GM18517 (cell line): ENCODE measurements at regions not wholly inside any gene's neighbourhood (a gene's known extent, or its start where the extent isn't known, plus 50 kb on each side); places are given as distances from the start of the nearest gene placed in this dataset.

Source experiments
- ATAC-seq: cut with Tn5 transposase; IDR thresholded peaks from one replicate; pipeline ENCODE4 v1.9.1; 2021; ENCODE audit warnings: mild to moderate bottlenecking, moderate library complexity; ENCODE audit not compliant: unreplicated experiment

DNA sequence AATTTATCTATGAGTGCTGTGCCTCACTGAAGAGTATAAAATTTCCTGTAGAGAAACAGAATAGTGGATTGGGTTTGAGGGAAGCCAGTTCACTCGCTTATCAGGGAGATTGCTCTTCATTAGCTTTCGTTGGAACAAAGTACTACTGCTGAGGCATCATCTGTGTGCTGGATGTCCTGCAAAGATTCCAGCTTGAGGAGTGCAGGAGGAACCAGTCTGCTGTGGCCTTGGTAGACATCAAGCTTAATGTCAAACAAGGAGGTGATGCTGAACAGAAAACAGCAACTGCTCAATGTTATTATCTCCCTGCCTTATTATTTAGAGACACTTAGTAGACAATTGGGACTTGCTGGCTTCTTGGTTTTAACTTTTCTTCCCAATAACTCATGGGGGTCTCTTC is 297.5 kb upstream of the DPH6 start:
- no peak for ATAC-seq

DNA sequence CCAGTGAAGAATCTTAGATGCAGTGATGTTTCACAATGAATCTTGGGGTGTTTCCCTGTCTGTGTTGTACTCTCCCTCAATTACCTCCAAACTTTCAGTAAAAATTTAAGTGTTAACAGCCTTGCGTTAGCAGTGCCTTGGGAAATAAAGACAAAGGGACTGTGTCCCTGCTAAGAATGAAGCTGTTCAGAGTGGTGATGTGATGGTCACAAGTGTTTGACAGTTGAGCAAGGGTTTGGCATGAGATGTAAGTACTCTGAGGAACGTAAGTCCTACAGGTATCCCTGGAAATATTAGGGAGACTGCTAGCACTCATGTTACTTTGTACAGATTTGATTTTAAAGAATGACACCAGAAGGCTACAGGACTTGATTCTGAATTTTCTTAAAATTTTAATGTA is 304.3 kb upstream of the DPH6 start:
- no peak for ATAC-seq

DNA sequence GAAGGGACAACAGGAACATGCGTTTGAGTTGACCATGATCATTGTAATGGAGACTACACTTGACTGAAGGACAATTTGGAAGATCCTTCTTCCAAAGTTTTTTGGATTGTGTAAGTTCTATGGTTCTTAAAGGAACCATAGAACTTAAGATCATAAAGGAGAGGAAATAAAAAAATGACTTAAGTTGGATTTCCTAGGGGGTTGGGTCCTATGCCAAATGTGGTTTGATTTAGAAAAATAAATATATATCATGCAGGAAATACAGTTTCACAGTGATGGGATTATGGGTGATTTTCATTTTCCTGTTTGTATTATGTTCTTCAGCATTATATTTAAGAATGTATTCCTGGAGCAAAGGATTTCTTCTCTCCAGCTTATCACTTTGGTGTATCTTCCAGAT is 305.5 kb upstream of the DPH6 start:
- no peak for ATAC-seq

DNA sequence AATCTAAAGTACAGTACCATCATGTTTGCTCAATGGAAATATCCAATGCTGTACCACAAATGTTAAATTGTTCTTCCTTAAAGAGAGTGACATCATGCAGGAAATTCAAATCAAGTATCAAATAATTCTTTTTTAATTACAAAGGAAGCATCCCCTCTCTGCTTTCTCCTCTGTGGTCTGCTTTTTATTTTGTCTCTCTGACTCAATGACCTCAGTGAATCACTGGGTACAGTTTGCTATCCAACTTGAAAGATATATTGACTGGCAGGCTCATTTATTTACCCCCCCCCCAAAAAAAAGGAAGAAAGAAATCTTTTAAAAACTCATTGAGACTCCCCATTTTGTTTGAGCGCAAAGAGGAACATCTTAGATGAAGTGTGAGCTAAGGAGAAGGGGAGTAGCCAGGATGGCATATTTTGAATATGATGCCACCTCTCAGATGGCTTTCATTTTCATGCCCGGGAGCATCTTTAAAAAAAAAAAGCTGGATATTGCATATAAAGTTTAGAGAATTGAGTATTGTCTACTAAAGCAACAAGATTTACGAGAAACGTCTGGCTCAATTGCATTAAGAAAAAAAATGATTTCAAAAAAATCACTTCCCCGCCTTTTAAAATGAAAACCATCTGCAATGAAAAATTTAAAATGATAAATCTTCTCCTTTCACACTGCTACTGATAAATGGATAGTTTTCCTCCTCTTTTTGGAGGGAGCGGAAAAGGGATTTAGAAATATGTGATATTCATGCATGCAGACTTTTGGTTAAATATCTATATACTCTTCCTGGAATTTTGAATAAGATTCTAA is 307.1 kb upstream of the DPH6 start:
- ATAC-seq: no peak

DNA sequence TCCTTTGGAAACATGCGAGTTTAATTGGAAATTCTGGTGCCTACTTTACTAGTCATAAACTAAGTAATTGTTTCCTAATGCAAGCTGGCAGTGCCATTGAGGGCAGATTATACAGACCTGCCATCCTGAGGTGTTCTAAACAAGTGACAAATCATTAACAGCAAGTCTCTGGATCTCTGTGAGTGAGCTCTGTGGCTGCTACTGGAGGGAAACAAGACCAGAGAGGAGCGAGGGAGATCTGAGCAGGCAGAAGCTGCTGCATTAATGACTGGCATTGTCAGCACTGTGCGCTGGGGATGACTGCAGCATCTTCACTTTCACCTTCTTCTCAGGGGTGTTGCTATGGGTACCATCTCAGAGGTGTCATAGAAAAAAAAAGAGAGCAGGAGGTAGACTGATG is 308.4 kb upstream of the DPH6 start:
- ATAC-seq: no peak

DNA sequence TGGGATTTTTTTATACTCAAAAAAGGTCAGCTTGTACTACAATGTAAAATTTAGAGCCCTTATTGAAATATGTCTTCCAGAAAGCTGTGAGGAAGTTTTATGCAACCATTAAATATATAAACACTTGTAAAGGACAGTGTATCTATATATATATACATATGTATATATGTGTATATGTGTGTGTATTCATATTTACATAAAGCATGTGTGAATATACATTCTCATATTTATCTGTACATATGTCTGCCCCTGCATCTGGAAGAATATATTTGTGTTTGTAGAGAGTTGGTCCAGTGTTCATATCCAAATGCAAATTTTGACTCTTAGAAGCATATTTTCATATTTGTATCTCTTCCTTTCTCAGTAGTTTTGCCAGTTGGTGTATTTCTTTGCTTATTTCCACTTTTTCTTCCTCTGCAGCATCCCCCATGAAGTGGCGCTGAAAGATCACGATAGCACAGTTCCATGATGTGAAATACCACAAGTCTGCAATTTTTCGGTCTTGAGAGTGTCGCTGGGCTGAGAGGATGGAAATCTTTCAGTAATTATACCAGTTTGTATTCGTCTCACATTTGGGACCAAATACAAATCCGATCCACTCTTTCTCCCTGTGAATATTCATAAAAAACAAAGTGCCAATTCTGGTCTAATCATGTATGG is 311.7 kb upstream of the DPH6 start:
- no peak for ATAC-seq

DNA sequence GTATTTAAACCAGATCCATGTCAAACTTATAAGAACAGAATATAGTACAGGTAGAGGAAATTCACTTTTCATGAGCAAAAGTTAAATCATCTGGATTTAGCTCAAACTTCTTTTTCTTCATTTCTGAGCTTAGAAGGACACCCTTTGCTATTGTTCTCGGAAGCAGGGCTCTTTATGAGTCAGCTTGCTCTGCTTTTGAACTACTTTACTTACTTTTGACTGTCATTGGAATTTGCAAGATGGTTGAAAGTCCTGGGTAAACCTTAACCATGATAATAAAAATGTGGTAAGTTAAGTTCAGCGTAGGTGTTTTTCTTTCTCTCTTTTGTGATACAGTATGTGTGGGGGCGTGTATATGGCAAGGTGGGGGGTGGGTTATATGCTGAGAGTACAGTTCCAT is 312.7 kb upstream of the DPH6 start:
- ATAC-seq: no peak

DNA sequence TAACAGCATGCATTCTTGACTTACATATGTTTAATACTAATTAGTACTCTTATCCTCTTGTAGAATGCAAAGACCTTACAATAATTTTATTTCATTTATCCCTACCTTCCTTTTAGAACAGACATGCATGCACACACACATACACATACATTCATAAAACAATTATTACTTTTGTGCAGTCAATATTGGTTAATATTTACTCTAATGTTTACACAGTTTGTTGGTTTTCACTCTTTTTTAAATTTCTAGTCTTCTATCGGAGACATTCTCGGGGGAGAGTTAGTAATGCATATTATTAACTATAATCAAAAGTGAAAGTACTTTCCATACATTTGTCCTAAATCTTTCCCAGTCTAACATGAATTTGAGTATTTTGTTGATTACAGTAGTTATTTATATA is 317.7 kb upstream of the DPH6 start:
- ATAC-seq: no peak

DNA sequence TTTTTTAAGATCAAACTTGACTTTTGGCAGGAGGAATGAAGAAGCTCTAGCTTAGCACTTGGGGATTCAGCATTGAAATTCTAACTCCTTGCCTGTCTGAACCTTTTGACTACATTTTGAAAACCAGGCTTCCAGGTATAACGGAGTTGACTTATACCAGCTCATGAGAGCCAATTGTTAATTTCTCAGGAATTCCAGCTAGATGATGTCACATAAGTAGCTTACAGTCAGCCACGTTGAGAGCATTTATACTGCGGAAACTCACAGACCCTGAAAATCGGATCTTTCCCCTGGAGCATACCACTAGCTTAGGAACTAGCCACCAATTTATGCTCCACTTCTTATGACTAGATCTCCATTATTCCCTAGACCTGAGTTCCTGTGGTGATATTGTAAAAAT is 321.4 kb upstream of the DPH6 start:
- no peak for ATAC-seq

DNA sequence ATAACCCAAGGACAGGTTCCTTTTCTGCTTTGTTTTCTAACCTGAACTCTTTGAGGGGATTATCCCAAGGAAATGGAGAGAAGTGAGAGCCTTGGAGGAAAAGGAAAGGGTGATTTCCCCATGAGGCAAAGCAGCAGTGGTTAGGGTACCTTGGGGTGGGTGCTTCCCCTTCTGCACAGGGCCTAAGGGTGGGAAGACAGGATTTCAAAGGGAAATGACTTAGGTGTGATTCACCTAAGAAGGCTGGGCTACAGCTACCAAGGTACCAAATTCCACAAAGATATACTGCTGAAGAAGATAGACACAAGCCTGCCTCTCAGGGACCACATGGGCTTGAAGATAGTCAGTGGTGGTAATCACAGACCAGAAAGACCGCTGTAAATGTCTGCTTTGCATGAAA is 325.3 kb upstream of the DPH6 start:
- ATAC-seq: no peak

DNA sequence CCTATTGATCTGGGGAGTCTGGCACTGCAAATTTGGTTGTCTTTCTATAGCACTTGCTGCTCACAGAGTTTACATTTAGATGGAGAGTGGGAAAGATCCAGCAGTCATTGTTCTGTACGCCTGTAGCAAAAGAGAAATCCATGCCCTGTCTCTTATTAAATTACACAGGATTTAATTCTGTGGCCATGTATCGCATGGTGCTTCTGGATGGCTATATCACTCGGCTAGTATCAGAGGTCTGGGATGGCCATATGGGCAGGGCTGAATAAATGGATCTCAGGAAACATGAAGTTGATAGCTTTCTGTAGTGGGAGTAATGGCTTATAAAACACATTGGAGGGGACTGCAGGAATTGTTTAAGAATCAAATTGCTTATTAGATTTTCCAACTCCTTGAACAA is 325.8 kb upstream of the DPH6 start:
- no peak for ATAC-seq

DNA sequence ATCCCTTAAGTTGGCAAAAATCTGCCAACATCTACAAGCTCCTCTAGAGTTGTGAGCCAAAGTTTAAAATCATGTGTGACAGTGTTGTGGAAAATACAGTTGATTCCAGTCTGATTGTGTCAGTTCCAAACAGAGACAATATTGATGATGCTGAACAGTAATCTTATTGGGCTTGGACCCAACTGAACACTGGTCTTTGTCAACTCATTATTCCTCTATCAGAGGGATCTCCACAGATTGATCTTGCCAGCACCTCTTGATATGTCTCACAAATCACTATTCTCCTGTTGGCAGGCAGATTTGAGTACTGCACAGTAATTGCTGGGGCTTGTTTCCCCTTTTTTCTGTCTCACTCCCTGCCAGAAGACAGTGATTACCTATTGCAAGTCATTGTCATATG is 326.6 kb upstream of the DPH6 start:
- ATAC-seq: no peak

DNA sequence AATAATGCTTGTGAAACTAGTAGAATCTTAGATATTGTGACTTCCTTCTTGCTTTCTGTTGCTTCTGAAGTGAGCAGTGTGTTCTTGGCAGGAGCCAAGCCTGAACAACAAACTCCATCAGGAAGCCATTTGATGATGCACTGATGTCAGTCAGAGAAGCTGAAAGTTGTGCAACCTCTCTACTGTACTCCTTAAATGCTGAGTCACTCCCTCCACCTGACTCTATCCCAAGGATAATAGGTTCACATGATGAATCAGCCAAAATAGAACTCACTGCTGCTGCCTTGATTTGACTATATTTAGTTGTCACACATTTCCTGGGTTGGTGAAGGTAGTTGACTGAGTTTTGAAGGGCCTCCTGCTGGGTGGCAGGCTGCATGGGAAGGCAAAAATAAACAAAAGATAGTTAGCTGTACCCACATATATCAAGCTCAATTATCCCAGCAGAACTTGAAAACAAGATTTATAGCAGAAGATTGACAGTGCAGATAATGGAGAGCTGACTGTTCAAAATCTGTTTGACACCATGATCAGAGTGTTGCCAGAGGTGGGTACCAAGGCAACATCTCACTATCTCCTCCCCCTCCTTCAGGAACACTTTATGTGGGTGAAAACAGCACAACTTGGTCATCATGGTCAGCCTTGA is 328.4 kb upstream of the DPH6 start:
- ATAC-seq: no peak

DNA sequence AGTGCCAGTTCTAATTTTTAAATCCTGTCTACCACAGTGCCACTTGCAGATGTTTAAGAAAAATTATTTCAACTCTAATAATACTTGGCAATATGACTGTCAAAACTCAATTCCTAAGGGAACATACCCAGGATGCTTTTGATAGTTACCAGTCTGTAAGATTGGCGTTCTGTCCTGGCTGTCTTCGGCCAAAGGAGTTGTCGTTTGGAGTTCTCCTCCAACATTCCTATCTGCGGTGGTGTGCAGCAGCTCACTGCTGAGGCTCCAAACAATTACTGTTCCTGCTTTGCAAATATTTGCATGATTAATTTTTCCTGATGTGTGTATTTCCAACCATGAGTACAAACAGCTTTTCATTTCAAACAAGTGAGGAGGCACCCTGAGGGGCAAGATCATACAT is 330.8 kb upstream of the DPH6 start:
- no peak for ATAC-seq

DNA sequence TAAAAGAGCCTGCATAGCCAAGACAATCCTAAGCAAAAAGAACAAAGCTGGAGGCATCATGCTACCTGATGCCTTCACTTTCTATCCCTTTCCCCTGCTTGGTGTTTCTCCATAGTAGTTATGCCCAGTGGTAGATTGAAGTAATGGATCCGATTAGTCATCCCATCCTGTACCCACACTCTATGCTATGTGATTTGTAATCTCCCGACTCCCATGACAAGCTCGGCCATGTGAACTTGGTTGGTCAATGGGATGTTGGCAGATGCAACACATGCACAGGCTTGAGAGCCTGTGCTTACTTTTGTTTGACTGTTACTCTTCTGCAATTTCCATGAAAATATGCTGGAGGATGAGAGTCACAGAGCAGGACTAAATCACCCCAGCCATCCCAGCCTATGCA is 334.9 kb upstream of the DPH6 start:
- no peak for ATAC-seq

DNA sequence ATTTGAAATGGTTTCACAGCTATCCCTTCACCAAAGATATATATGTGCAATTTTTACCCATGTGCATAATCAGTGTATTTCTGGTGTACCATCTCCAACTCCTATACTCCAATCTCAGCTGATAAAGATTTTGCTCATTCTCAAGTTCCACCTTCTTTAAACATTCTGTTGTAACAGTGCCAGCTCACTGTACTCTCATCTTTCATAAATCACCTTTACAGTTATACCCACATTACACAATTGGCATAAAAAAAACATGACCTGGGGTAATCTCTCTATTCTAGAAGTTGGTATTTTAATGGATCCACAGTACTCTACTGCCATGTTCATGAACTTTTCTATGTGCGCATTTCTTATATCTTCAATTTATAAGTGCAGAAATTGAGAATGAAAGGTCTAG is 339.9 kb upstream of the DPH6 start:
- no peak for ATAC-seq

DNA sequence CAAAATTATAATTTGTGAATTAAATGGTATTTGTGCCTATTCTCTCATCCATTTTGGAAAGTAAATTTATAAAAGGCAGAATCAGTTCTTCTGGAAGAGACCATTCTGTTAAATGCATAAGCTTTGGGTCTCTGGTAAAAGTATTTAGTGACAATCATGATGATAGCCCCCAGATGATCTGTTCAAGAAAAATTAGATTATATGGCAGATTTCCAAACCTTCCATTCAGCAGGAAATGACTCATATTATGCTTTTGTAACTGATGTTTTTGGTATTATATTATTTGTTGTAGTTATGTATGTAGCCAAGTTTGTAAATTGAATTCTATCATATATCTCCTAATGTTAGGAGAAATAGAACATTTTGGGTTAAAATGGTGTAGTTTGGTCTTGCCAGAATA is 340.8 kb upstream of the DPH6 start:
- ATAC-seq: no peak

DNA sequence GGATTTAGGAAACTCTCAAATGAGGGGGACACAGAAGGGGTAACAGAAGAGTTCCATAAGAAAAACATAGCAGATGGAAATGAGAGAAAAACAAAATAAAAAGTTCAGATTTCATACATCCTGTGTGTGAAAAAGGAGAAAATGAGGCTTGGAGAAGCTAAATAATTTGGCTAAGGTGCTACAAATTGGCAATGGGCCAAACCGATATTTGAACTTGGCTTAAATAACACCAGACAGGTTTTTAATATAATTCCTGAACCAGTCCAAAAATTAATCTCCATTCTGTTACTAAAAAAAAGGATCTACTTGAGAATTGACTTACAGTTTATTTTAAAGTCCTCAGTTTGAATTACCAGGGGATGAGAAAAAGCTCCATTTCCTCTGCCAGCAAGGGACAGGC is 342.9 kb upstream of the DPH6 start:
- ATAC-seq: no peak

DNA sequence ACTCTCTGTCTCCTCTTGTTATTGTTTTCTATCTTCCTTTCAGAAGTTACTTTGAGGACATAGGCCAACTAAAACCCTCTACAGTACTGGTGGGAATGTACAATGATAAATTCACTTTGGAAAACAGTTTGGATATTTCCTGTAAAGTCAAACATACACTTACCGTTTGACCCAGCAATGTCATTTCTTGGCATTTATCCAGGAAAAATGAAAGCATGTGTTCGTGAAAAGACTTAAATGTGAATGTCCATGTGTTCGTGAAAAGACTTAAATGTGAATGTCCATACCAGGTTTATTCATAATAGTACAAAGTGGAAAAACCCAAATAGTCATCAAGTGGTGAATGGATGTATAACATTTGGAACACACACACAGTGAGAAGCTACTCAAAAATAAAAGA is 361.5 kb upstream of the DPH6 start:
- ATAC-seq: no peak

DNA sequence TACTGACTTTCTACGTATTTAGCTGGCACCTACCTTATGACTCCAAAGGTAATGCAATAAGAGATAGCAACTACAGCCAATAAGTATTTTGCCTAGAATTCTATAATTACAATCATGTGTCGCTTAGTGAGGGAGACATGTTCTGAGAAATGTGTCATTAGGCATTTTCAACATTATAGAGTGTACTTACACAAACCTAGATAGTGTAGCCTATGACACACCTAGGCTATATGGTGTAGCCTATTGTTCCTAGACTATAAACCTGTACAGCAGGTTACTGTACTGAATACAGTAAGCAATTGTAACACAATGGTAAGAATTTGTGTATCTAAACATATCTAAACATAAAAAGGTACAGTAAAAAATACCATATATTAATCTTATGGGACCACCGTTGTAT is 363.4 kb upstream of the DPH6 start:
- no peak for ATAC-seq

DNA sequence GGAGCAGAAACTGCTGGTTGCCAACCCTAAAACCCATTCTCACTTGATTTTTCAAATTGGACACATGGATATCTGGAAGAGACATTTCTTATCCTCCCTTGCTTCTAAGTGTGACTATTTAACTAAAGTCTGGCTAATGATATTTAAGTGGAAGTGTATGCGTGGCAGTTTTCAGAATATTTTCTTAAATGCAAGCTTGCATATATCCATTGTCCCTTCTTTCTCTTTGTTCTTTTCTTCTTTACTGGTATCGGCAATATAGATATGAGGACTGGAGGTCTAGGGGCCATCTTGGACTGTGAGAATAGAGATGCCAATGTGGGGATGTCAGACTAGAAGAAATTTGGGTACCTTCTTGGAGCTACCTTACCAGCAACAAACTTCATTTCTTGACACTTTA is 364.3 kb upstream of the DPH6 start:
- no peak for ATAC-seq

DNA sequence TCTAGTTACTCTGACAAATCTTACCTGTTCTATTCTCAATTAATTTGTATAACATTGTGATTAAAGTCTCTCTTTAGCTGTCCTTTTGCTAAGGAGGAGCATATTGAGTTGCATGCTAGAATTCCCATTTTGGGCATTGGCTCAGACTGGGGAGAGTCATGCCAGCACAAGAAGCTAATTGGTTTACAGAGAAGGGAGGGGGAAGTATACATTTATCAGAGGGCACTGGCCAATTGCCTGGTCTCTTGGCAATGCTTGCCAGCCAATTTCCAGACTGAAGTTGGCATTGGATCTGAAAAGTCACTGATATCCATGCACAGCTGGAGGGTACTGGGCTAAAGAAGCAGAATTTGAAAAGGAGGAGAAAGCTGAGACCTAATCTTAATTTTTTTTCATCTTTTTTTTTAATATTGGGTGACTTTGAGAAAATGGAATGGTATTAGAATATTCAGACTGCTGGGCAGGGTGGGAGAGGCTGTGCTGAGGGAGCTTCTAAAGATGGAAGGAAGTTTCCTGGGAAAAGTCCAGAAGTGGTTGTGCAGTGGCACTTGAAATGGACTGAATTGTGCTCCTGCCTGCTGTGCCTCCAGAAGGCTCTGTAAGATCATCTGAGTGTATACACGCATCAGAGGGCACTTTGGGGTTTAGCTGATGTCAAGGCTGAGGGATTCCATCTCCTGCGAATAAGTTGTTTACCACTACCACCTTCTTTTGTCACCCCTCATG is 365.2 kb upstream of the DPH6 start:
- no peak for ATAC-seq
